ENCODE measurements at regions not wholly inside any gene's neighbourhood (a gene's known extent, or its start where the extent isn't known, plus 50 kb on each side); places are given as distances from the start of the nearest gene placed in this dataset.

DNA sequence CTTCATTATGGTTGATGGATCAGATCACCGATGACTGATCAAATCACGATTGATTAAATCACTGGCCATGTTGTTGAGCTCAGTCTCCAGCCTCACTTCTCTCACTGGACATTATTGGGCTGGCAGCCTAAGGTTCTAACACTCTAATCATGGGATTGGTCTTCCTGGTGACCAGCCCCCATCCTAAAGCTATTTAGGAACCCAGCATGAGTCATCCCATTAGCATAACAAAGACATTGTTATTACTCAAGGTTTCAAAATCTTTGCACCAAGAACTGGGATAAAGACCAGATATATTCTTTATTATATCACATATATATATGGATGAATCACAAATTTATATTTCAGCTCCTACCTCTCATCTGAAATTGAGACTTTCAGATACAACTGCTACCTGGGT lies 272.1 kb upstream of the IL12B start:
- DNase-seq: no peak

DNA sequence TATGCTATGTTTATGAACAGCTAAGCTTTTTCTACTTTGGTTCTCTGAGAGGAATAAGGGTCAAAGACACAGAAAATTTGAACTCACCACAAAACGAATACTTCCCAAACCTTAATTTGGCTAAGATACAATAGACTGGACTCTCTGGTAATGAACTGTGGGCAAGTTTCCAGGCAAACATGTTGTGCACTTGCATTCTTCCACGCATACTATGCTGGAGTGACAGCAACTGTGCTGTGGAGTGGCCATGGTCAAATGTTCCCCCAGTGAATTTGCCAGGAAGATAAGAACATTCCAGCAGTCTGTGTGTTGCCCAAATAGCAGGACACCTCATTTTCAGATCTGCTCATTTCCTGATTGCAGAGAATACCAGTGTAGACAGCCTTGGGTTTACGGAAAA lies 275.3 kb upstream of the IL12B start:
- DNase-seq: no peak

DNA sequence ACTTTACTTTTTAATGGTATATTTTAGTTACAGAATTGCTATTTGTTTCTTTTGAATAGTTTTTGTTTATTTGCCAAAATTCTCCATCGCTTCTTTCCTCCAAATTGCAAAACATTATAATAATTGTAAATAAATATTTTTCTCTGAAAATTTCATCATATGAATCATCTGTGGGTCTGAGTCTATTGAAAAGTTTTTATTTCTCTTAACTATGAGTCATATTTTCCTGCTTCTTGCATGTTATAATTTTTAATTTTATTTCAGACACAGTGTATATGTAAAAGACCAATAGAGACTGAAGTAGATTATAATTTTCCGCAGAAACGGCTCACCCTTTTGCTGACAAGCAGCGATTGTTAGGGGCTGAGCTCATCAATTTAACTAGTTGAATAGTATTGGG lies 279.1 kb upstream of the IL12B start:
- no peak for DNase-seq

DNA sequence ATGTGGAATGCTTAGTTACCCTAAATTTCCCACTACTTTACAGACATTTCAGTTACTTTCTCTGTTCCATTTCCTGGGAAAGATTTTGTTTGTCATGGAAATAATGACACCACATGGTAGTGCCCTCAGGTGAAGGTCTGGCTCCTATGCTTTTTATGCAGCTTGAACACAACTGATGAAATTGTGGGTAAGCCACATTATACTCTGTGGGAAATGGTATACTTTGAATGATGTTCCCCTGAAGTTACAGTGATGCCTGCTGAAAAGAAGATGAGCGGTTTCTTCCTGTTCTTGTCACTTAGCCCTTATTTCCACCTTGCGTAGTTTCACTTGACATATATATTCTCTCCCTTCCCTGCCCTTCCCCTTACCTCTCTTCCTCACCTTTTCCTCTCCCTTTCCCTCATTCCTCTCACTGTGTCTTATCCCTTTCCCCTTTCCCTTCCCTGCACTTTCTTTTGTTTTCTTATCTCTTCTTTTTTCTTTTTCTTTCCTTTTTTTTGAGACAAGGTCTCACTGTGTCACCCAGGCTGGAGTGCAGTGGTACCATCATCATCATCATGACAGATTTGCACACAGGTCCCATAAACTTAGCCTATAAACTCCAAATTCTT lies 280.8 kb upstream of the IL12B start:
- no peak for DNase-seq

DNA sequence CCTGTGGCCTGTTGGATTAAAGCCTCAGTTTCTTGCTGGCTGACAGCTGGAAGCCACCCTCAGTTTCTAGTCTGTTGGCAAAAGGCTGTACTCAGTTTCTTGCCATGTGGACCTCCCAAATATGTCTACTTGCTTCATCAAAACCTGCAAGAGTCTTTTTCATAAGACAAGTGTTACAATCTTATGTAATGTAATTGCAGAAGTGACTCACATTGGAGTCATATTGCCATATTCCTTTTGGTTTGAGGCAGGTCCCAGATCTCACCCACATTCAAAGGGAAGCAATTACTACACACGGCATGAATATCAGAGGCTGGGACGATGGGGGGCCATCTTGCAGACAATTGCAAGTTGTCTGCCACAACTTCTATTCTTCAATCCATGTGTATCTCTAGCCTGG lies 286.7 kb upstream of the IL12B start:
- no peak for DNase-seq

DNA sequence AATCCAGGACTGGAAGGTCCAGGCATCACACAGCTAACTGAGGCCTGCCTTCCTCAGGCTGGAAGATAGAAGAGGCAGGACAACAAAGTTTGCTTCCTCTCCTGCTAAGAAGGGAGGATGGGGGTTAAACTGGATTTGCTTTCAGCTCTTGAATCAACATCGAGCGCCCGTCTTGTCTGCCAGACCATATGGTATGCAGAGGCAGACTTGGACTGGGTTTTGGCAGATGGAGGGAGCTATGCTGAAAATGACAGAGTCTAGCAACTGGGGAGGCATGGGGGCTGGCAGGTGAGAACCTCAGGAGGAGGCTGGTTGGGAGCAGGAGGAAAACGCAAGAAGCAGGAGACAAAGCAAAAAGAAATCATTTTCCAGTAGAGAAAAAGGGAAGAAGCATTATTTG lies 289.5 kb upstream of the IL12B start:
- no peak for DNase-seq

DNA sequence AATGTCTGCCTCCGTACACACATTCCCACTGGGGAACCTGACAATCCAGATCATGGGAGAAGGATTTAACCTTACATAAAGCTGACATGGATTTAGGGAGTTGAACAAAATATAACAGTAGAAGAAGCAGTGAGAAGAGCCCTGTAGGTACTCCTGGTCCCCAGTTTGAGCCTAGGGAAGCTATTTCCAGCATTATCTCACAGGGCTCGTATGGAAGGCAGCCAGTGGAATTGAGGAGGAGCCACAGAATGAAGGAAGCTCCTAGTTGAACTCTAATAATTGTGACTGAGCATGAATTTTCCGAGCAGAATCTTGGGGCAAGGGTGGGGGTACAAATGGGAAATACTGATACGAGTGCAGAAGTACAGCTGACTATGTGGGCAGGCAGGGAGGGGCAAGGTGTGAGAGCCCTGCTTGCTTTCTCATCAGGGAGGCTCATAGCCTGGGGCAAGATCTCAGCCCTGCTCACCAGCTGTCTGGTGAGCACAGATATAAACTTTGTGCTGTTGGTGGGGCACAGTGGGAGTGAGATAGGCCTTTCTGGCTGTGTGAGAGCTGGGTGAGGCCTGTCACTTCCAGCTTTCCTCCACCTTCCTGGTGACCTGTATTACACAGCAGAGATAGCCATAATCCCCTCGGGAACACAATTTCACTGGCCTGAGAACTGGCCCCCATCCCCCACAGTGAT lies 290.7 kb upstream of the IL12B start:
- DNase-seq: no peak

DNA sequence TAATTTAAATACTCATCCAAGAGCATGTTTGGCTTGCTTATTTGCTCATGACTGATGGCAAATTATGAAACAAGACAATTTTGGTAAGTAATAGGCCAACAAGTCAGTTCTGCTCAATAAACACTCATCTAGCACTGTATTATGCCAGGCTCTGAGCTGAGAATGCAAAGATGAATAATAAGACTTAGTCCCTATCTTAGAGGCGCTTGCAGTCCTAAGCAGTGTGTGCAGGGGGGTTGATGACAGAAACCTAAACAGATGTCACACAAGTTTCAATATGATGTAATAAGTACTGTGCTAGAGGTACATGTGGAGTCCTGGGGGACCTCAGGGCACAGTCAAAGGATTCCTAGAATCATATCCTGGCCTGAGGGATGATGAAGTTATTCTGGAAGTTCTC lies 287.6 kb upstream of the ADRA1B start:
- no peak for DNase-seq

DNA sequence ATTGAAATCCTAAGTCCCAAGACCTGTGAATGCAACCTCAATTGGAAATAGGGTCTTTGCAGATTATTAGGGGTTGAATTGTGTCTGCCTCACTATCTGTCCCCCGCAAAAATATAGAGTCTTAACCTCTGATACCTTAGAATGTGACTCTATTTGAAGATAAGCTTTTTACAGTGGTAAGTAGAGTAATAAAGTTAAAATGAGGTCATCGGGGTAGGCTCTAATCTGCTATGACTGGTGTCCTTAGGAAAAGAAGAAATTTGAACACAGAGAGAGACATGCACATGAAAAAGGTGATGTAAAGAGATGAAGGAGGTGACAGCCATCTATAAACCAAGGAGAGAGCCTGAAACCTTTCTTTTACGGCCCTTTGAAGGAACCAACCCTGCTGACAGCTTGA lies 287.1 kb upstream of the ADRA1B start:
- DNase-seq: no peak

DNA sequence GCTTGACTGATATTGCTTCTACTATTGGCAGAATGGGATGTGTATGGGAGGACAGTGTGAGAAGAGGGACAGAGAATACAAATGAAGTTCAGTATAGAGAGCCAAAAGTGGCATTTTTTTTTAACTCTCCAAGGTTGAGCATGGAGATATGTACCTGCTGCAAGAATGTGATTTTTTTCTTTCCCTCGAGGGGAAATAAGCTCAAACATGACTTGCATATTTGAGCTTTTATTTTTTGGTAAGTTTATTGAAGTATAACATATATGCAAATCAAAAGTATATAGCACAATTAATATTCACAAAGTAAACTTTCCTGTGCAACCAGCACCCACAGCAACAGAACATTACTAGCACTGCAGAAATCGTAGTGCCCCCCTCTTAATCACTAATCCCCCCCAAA lies 285.7 kb upstream of the ADRA1B start:
- no peak for DNase-seq

DNA sequence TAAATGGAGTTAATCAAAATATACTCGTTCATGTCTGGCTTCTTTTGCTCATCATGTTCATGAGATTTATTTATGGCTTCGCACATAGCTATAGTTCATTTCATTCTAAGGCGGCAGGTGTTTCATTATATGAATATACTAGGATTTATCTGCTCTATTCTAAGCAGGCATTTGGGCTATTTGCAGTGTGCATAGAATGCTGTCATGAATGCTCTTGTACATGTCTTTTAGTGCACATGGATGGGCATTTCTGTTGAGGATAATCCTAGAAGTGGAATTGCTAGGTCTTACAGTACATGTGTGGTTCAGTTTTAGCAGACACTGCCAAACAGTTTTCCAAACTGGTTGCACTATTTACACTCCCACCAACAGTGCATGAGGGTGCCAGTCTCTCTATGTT lies 285.3 kb upstream of the ADRA1B start:
- DNase-seq: no peak

DNA sequence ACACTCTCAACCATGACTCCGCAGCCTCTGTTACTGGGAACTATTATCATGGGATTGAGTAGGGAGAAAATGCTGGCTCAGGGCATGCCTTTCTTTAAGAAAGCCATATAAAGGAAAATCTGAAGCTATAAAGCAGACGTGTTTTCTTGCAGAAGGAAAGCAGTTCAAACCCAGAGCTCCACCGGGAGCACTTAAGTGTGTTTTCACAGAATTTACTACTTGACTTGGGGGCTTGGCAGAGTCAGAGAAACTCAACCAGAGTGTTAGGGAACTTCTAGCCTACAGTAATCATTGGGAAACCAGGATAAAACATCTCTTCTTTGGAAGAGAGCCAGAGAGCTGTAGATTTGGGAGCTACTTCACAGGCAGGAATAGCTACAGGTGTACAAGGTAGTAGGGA lies 283.4 kb upstream of the ADRA1B start:
- DNase-seq: no peak

DNA sequence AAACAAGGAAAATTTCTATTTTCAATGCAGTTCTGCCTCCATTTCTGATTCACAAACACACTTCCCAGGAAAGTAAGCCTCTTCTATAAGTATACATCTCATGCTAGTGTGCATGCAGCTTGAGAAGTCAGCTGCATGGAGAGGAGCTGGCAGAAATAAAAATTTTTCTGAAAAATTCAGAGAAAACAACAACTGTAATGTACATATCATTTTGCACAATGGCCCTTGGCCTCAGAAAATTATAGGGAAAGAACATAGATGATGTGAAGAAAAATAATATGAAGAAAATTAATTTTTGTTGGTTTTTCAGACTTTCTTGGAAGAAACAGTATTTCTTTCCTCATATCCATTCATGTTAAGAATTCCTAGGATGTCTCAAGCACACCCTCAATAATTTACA lies 277.8 kb upstream of the ADRA1B start:
- no peak for DNase-seq

DNA sequence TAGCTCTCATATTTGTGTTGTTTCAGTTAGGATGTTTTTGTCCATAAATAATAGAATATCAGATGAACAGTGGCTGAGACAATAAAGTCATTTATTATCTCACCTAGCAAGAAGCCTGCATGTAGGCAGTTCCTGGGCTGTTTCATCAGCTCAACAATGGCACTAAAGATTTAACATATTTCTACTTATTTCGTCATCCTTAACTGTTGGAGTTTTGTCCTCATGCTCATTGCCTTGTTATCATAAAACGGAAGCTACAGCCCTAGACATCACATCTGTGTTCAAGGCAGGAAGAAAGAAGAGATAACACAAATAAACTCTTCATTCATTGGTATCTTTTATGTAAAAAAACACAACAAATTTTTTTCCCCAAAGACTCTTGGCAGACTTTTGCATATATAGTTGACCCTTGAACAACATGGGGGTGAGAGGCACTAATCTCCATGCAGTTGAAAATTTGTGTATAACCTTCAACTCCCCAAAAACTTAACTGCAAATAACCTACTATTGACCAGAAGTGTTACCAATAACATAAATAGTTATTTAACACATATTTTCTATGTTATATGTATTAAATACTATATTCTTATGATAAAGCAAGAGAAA lies 277.2 kb upstream of the ADRA1B start:
- DNase-seq: no peak

DNA sequence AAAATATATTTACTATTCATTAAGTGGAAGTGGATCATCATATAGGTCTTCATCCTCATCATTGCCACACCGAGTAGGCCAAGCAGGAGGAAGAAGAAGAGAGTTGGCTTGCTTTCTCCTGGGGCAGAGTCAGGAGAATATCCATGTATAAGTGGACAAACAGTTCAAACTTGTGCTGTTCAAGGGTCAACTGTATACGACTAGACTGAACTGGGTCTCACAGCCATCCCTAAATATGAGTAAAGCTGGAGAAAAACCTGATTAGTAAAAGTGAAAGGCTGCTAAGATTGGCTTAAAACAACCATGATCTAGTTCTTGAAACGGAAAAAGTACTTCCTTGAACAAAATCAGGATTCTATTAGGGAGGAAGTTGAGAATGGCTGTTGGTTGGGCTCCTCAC lies 276.7 kb upstream of the ADRA1B start:
- no peak for DNase-seq

DNA sequence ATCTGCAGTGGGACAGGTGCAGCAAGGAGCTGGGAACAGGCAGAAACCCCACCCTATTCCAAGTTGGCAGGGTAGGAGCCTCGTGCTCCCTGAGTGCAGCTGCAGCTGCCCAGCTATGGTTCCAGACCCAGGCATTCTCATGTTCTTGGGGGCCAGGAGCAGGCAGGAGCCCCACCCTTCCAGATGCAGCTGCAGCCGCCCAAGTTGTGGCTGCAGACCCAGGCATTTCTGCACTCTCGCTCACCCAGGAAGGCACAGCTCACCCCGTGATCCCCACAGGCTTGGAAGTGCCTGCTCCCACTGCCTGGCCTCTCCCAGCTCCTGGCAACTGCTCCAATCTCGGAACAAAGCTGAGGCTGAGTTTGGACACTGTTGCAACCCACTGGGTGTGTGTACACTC lies 275.8 kb upstream of the ADRA1B start:
- DNase-seq: no peak

DNA sequence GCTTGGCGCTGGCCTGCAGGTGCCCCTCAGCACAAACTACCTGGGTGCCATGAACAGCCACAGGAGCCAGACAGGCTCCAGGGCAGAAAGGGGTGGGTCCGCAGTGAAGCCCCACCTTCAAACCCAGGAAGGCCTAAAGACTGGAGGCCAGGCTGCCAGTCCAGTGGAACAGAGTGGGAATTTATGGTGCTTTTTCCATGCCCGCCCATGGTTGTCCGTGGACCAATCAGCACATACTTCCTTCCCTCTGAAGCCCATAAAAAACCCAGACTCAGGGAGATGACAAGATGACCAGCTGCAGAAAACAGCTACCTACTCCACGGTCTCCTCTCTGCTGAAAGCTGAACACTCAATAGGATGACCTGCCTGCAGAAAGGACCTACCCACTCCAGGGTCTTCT lies 275.4 kb upstream of the ADRA1B start:
- DNase-seq: no peak

DNA sequence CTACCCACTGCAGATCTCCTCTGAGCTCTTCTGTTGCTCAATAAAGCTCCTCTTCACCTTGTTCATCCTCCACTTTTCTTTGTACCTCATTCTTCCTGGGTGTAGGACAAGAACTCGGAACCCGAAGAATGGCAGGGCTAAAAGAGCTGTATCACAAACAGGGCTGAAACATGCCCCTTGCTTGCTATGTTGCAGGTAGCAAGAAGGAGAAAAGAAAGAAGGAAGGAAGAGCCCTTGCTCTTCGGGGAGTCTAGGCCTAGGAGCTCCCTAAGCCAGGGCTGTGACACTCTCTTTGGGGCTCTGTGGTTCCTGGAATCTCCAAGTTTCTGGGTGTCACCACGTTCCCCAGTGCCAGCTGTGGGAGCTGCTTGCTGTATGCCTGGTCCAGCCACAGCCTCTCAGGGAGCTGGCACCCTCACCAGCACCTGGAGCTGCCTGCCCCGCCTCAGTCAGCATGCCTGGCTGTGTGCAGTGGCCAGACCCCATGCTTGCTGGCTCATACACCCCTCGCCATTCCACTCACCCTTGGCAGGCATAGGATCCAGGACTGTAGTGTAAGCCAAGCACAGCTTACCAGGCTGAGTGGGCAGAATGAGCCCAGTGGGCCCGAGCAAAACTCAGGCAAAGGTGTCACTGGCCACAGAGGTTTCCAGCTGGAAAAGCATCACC lies 274.8 kb upstream of the ADRA1B start:
- DNase-seq: no peak

DNA sequence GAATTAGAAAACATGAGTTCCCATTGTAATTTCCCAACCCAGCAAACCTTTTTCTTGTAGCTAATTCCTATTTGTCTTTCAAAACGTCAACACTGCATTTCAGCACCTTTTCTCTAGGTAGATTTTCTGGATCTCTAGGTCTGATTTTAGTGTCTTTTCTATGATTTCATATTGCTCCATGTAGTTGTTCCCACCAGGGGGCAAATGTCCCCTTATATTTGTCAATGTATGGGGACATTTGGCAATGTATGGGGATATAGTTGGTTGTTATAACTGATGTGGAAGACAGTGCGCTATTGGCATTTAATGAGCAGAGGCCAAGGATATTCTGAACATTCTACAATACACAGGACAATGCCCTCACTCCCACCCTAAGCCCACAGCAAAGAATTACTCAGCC lies 273.9 kb upstream of the ADRA1B start:
- DNase-seq: no peak

DNA sequence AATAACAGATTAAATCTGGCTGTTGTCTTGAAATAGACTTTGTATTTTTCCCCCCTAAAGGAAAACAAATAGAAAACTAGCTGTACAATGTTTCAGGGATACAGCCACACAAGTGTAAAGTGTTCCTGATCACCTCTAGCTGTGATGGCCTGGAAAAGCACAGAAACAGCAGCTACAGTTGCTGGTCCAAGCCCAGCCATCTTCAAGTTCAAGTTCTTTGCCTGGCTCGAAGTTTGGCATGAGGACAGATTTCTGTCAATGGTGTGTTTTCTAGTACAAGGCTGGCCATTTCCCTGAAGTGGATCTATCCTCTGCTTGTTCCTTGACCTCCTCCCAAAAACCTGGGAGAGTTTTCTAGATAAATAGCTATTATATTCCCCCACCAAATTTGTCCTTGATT lies 272.2 kb upstream of the ADRA1B start:
- no peak for DNase-seq

DNA sequence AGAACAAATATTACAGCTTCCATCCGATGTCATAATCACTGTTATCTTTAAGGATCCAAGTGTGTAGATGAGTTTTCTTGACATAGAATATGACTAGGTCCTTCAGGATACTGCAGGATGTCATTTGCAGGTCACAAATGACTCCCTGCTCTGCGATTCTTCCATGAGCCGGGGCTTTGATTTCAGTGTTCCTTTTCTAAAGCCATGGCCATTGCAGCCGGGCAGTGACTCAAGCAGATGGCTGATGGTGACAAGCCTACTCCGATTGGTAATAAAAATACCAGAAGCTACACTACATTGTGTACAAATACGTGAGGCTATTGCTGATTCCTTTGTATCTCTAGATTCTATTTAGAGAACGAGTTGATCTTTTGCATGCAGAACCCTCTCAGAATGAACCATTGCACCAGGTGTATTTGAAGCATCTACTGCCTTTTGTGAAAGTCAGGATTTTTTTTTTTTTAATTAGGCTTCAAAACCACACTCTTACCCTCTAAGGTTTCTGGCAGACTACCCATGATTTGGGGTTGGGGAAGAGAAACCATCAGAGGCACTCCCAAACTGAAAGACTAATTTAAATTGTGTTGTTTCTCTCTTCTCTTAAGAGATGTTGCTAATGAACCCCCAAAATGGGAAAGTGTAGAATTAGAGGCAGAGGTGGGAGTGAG lies 271.0 kb upstream of the ADRA1B start:
- DNase-seq: no peak

DNA sequence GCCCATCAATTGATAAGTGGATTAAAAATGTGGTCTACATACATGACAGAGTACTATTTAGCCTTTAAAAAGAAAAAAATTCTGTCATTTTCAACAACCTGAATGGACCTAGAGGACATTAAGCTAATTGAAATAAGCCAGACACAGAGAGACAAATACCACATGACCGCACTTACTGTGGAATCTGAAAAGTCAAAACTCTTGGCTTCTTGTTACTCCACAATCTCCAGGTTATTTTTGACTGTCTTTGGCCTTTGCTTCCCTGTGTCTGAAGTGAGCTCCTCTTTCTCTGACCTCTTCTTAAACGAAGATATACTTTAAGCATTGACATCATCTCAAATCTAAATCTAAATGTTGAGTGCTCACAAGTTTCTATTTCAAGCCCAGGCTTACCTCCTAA lies 265.5 kb upstream of the ADRA1B start:
- no peak for DNase-seq

DNA sequence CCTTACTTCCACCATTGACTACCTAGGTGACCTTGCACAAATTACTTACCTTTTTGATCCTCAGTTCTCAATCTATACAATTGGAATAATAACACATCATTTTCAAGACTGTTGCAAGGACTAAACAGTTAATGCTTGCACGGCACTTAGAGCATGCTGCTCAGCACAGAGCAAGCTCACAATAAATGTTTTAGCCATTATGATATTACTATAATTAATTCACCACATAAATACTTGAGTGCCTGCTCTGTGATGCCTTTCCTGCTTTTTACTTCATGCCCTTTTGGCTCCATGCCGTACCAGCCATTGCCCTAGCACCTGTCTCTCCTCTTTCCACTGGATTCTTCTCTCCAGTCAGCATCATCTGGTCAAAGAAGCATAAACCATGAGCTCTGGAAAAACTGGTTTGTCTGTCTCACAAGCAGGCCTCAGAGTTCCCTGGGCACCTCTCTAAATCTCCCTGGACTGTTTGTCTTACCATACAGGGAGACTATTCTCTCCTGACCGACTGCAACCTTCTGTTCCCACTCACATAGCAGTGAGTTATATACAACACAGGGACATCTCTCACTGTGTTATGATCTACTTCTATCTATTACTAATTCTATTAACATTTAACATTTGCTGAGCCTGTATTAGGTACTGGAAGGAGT lies 260.4 kb upstream of the ADRA1B start:
- no peak for DNase-seq

Data from hindlimb muscle (tissue), 1 donor.